GM21723 (cell line): ENCODE measurements at regions not wholly inside any gene's neighbourhood (a gene's known extent, or its start where the extent isn't known, plus 50 kb on each side); places are given as distances from the start of the nearest gene placed in this dataset.

Experiments used
- ATAC-seq: cut with Tn5 transposase; IDR thresholded peaks from one replicate; pipeline ENCODE4 v1.9.1; 2021; ENCODE audit warnings: mild to moderate bottlenecking, moderate library complexity; ENCODE audit not compliant: unreplicated experiment

DNA sequence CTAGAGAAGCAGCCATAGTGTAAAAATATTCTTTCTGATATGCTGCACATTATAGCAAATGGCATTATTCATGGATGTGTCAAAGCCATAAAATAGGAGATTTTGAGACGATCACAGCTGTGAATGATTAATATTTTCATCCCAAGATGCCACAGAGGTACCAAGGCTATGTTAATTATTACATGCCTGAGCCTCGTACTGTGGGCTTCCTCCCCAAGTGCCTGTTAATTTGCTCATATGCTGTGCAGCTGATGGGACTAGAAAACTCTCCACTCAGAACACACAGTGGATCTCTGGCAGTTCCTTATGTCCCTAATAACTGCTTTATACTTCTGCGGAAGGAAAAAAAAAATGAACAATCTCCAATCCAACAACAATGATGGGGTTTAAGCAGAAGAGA lies 184.9 kb upstream of the TSHZ2 start:
- ATAC-seq: no peak

DNA sequence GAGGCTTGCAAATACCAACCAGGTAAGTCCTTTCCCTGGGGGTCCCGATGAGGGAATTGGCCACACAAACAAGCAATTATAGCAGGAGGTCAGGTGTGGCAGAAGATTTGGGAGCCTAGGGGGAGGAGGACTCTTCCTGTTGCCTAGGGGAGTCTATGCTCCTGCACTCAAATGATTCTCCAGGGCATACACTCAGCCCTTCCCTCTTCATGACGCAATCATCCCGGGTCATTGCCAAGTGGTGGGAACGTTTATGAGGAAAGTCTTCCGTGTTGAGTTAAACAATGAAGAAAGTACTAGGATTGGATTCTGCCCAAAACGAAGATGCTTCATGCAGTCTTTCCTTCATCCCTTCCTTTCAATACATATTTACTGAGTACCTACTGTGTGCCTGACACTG lies 186.5 kb upstream of the TSHZ2 start:
- ATAC-seq: no peak

DNA sequence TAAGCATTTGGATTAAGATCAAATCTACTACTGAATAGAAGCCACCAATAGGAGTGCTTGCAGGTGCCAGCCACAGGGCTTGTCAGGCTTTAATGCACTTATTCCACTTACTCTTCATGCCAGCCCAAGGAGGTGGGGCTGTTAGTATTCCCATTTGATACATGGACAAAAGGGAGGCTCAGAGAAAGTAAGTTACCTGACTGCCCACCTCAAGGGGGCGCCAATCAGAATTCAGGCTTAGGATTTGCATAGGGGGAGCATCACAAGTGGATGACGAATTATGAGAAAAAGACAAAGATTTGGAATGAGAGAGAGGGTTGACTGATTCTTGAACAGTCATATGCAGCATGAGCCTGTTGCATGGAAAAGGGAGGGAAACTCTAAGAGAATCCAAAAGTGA lies 188.4 kb upstream of the TSHZ2 start:
- no peak for ATAC-seq

DNA sequence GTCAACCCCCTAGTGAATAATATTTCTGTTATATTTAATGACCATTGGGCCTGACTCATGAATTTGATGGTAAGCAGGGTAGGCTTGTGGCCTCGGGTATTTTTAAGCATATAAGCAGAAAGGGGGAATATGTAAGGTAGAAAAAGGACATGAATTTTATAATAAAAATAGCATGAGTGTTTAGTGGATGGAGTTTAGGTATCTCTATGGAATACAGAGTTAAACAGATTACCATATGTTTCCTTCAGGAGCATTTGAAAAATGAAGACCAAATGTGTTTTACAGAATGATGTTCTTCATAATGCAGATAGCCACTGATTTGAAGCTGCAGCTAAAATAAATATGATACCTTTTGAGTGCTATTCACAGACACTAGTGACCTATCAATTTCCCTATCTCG lies 191.7 kb upstream of the TSHZ2 start:
- no peak for ATAC-seq

DNA sequence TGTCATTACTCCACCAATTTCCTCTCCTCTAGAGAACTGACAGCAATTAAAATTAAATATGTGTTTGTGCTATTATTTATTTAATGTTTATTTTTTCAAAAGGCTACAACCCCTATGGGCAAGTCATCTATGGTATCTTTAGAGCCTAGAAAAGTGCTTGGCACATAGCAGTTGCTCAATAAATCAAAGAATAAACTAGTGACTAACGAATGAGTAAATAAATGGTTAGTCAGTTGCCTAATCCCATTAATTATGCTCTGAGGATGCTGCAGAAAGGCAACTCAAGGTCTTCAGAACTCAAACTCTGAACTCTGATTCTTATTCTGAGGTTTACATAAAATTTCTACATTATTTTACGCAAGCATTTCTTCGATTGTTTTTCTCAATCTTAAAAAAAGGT lies 193.0 kb upstream of the TSHZ2 start:
- ATAC-seq: no peak

DNA sequence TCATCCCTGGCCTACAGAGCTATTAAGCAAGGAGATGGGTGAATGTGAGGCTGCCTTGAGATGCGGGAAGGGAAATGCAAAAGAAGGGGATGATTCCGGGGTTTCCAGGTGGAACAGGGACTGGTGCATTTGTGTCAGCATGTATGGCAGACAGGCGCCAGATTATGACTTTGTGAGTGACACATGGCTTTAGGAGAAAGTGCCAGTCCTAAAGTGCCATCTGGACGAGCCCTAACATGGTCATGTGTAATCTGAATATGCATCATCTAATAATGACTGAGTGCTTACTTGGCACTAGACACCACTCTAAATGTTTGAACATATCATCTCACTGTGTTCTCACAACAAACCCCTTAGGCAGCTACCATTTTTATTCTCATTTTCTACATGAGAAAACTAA lies 195.0 kb upstream of the TSHZ2 start:
- ATAC-seq: no peak

DNA sequence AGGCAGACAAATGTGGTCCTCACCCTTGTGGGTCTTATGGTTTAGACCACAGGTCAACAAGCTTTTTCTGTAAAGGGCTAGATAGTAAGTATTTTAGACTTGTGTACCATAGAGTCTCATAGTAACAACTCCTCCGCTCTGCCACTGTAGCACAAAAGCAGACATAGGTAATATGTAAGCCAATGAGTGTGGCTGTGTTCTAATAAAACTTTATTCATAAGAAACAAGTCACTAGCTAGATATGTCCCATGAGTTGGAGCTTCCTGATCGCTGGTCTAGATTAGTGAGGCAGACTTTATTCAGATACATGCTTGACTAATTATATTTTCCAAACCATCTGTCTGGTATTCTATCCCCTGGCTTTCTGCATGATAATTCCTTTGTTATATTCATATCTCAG lies 196.4 kb upstream of the TSHZ2 start:
- ATAC-seq: no peak

DNA sequence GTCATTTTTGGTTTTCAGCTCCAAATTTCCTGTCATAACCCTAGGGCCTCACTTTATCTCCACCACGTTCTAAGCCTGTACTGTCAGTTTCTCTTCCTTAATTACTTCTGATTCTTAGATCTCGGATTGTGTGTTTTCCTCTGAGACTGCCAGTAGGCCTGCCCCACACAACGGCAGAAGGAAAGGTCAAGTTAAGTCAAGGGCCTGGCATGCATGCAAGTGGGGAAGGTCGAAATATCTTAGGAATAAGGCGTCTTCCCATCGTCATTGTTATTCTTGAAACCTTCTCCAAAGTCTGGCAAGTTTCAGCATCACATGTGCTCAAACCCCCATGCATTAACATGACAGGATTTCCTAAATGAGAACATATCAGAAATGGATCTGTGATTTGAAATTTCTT lies 203.5 kb upstream of the TSHZ2 start:
- no peak for ATAC-seq

DNA sequence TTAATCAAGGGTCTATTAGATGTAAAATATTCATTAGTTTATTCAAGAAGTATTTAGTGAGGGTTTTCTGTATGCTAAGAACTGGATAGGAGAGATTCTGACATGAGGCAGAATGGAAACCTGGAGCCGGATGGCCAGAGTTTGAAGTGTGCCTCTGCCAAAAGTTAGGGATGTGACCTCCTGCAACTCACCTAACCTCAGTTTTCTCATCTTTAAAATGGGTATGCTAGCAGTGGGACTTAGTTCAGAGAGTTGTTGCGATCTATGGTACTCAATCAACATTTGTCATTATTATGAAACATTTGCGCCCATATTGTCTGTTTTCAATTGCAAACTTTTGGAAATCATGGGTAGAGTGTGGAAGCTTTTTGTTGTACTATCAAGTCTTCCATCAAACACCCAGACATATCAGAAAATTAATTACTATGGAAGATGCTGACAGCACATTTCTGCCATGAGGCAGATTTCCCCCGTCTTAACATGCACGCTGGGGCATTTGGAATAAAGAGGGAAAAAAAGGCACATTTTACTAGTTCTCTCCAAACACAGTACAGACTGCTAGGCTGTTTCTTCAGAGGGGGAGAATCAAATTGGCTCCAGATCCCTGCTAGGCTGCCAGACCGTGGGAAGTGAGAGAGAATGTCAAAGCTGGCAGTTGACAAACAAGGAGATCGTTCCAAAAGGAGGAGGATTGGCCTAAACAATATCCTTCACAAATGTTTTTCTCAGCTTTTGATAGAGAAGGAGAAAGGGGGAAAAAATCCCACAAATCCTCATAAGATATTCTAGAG lies 205.3 kb upstream of the TSHZ2 start:
- no peak for ATAC-seq

DNA sequence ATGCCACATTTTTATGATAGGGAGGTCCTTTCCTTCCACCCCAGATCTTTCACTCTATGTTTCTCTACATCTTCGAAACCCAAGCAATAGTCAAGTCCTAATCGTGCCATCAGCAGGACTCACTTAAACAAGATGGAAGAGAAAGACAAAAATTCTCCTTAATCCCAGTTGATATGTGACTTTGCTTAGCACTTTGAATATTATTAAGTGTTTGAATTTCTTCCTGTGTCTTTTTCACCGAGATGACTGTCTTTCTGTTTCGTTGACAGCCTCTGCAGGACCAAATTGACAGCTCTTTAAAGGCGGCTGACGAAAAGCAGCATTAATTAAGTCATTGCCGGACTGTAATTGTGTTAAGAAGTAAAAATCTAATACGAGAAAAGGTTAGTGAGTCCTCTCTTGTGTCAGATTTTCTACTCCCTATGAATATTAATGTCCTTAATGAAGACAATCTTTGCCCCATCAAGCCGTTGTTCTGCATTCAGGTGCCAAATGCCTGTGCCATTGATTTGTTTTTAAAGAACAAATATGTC lies 208.8 kb upstream of the TSHZ2 start:
- no peak for ATAC-seq

DNA sequence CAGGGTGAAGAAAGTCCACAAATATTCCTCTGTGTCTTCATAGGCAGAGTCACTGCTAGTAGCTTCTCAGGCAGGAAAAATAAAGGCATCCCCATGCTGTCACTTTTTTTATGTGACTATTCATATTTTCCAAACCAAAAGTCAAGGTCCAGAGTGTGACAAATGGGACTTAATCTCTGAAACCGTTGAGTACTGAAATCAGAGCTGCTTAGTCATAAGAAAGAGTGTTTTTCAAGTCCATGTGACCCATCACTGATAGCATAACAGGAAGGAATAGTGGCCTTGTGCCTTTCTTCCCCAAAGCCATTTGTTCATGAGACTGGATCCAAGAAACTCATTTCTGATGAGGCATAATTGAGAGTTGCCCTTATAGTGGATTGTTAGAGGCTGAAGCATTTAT lies 210.3 kb upstream of the TSHZ2 start:
- ATAC-seq: no peak

DNA sequence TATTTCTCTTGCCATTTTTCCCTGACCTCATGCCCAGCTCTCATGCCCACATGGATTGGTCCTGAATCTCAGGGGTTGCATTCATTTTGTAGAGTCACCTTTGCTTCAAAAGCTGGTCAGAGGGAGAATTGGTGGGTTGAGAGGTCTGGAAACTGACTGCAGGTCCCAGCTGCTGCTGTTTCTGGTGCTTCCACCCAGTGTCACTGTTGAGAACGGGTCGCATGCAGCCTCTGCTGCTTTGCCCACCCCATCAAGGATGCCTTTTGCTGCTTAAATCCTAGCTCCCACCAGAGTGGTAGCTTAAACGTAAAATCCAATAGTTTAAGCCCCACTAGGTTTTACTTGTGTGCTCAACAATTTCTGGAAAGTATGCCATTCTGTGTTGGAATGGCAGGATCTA lies 211.4 kb upstream of the TSHZ2 start:
- ATAC-seq: no peak

DNA sequence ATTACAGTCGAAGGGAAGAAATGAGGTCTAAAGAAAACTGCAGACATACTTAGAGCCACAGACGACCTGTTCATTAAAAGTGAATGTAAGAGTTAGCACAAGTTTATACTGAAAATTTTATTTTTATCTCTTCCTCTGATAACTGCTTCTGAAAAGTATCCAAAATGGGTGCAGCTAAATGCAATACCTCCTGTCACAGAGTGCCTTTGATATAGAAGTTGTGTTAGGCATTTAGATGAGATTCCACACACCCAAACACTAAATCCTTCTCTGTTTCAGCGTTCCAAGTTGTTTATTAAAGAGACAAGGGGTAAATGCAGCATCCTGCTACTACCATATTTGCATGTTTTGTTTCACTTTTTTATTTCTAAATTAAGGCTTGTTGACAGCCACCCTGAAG lies 214.7 kb upstream of the TSHZ2 start:
- no peak for ATAC-seq

DNA sequence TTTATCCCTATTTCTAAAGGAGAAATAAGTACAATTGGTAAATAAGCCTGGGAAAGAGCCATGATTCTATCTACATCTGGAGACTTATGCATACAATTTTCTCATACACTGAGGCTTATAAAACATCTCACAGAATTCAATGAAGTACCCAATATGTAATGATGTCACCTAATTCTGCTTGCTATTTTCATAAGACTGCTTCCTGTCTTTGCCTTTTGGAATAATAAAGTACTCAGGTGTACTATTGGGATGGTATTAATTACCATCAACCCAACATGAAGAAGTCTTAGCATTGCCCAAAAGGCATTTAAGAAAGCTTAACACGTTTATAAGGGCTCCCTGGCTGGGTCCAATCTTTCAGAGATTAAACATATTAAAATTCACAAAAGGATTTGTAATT lies 216.4 kb upstream of the TSHZ2 start:
- no peak for ATAC-seq

DNA sequence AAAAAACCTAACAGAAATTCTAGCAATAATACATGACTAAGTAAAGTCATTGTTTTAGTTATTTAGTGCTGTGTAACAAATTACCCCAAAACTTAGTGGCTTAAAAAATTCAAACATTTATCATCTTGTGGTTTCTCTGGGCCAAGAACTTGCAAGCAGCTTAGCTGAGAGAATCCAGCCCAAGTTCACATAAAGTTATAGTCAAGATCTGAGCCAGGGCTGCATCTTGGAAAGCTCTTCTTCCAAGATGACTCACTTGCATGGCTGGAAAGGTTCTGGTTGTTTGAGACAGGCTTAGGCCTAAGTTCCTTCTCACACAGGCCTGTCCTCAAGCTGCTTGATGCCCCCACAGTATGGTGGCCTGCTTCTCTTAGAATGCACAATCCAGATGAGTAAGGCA lies 217.8 kb upstream of the TSHZ2 start:
- ATAC-seq: no peak

DNA sequence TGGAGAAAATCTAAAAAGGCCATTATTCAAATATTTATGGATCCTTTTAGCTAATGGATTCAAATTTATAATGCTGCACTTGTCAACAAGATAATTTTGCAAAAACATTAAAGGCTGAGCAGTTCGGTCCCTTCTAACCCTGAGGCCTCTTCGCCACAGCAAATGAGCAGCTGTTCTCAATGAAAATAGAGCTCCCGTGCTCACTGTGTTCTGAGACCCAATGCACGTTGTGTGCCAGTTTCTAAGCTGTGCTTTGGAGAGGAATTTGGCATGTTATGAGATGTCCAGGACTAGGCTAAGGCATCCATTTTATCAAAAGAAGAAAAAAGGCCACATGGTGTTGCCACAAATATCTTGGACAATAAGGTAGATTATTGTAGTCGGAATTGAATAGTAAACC lies 220.1 kb upstream of the TSHZ2 start:
- ATAC-seq: no peak

DNA sequence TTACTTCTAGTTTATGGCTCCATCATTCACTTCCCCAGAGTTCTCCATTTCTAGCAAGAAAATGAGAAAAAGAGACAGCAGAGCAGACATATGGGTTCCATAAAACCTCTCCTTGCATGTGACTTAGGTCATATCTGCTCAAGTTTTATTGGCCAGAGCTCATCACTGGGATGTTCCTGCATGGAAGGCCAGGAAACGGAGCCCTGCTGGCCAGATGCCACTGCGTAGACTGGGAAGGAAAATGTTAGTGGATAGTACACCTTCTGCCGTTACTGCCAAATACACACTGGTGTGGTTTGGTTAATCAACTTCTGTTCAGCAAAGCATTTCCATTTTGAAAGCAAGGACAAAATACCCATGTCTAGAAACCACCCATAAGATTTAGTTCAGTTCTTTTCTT lies 220.6 kb upstream of the TSHZ2 start:
- ATAC-seq: no peak

DNA sequence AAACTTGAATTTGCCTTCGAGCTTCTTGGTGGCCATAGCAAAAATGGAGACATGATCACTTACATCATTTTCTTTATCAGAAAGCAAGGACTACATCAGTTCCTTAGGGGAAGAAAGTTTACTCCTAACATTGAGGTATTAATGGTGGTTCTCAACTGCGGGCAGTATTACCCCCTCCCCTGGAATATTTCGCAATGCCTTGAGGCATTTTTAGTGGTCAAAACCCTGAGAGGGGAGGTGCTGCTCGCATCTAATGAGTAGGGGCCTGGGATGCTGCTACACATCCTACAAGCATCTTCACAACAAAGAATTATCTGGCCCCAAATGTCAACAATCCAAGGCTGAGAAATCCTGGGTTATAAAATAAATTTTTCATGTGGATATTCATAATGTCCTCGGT lies 222.2 kb upstream of the TSHZ2 start:
- no peak for ATAC-seq

DNA sequence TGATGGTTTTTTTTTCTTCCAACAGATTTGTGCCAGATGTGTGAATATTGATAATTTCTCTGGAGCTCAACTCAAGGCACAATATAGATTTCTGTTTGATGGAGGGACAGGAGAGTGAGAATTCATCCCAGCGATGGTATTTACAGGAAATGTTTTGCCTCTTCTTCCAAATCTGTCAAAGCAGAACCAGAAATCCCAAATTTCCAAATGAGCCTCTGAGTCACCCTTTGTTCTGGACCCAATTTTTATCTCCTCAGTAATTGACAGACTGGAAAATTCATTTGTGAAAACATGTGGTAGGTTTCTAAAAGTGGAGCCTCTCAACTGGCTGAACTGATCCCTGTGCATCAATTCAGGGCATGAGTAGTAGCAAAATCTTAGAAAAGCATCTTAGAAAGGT lies 223.2 kb upstream of the TSHZ2 start:
- no peak for ATAC-seq

DNA sequence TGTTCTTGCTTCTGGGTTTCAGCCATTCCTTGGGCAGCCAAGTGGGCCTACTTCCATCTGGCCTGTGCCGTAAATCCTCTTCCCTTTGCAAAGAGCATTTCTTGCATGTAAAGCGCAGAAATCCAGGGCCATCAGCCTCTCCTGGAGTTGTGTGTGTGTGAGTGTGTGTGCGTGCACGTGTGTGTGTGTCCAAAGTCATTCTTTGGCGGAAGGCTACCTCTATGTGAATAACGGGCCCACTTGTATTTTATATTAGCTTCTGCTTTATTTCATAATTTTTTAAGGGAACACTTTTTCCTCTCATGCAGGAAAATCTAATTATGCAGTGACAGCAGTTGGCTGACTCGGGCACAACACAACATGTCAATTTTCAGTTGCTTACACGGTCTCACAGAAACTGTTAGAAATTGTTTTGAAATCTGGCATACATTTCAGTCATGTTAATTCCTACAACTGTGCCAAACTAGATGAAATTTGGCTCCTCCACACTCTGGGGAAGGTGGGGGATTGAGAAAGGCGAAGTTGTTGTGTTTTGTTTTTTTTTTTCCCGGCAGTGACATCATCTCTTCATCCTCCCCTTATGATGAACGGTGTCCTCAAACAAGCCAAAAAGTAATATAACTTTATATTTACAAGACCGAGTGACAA lies 223.7 kb upstream of the TSHZ2 start:
- ATAC-seq: no peak

DNA sequence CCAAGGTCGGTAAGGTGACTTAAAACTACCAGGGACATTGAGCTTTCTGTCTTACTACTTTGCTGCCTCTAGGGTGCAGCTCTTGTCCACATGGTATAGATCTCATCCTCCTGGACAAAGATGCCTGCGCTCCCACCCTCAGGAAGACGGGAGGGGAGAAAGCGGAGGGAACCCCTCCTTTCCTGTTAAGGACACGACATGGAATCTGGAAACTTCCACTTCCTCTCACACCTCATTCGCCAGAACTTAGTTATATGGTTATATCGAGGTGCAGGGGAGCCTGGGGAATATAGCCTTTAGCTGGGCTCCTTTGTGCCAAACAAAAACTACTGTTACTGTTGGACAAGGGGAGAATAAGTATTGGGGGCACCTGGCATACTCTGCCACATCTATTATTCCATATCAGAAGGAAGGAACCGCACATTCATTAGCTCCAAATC lies 224.3 kb upstream of the TSHZ2 start:
- ATAC-seq: no peak

DNA sequence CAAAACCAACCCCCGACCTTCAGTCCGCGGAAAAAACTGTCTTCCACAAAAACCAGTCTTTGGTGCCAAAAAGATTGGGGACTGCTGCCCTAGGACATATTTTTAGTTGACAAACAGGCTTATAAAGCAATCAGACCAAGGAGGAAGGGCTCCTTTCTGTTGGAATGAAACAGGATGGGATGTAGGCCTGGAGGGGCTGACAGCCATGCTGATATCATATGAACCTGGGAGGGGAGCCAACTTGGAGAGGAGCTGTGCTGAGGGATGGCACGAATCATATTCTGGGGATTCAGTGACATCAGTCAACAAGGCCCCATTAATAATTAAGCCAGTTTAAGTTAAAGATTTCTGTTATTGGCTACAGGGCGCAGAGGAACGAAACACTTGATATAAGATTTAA lies 225.4 kb upstream of the TSHZ2 start:
- ATAC-seq: no peak

DNA sequence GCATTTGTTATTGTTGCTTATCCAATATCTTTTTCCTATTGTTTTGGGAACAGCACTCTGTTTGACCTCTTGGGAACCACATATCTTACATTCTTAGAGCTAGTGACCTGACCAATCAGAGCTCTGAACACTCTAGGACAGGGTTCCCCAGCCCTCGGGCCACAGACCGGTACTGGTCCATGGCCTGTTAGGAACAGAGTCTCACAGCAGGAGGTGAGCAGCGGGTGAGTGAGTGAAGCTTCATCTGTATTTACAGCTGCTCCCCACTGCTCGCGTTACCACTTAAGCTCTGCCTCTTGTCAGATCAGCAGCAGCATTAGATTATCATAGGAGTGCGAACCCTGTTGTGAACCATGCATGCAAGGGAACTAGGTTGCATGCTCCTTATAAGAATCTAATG lies 226.0 kb upstream of the TSHZ2 start:
- no peak for ATAC-seq
